ENCODE measurements at regions not wholly inside any gene's neighbourhood (a gene's known extent, or its start where the extent isn't known, plus 50 kb on each side); places are given as distances from the start of the nearest gene placed in this dataset.

GRCh38 chr3:55294557-55294956, 192.5 kb downstream of the WNT5A start:
- no peak overlapping the region for H3K27ac ChIP-seq (ENCODE audit: control insufficient read depth, insufficient read depth)
- ChIA-PET POLR2A (no interaction called here), SMC1A (ENCODE audit: uncharacterized antibody, unreplicated experiment) (interaction anchor here (0.6 kb wide), 1 partner anchor 191 kb away, joined by 3 read pairs; no protein-coding TSS in a partner anchor), CTCF (no interaction called here), RAD21 (ENCODE audit: unreplicated experiment) (no interaction called here)
- H2AFZ ChIP-seq (ENCODE audit: control insufficient read depth, low read depth, low read length) = no peak overlapping the region
- BruUV-seq (replicated peaks) = no TSS peak
- intact Hi-C loops (cut with micrococcal nuclease; ENCODE audit: unreplicated experiment) = no loop called here
- no peaks in the 10 kb centered on the region for H3K79me2 ChIP-seq (ENCODE audit: control insufficient read depth, insufficient read depth, low read length)
- H3K4me3 ChIP-seq = no peak overlapping the region
- no peaks in the 10 kb centered on the region for H3K9me3 ChIP-seq (replicated peaks; ENCODE audit: control insufficient read depth, insufficient read depth, low read length)
- no peaks in the 10 kb centered on the region for H3K4me1 ChIP-seq (ENCODE audit: control insufficient read depth, insufficient read depth, low read length)
- FAIRE-seq (no peak), ATAC-seq (no peak), DNase-seq (ENCODE audit: low read depth, low spot score) (no peak)
- no peak overlapping the region for H3K9ac ChIP-seq (ENCODE audit: control insufficient read depth, insufficient read depth, low read length)
- in situ Hi-C loops (cut with MboI) = no loop called here
- 36% methylated on average over 2 of the region's 2 CpGs for WGBS (ENCODE audit: insufficient coverage, insufficient replicate concordance, low lambda C conversion rate, missing lambda C conversion rate)
- no peaks in the 10 kb centered on the region for H3K36me3 ChIP-seq (ENCODE audit: control insufficient read depth in 2 of 2, insufficient read depth in 2 of 2, low read length in 1 of 2)
- H3K27me3 ChIP-seq (replicated peaks in 1 of 2; ENCODE audit: control insufficient read depth in 2 of 2, insufficient read depth in 2 of 2, low read length in 1 of 2) = no peaks in the 10 kb centered on the region; a peak in 1 of 4 replicates
- H4K20me1 ChIP-seq (ENCODE audit: control insufficient read depth, insufficient read depth) = no peaks in the 10 kb centered on the region; the same call in 1 of the 2 replicates
- no peak overlapping the region for H3K4me2 ChIP-seq (ENCODE audit: control insufficient read depth, insufficient read depth)
- no peak for TF ChIP-seq POLR2AphosphoS5 (IDR thresholded peaks at IDR 0.05; ENCODE audit: low read length)
- no peak for TF ChIP-seq NR2C1 (IDR thresholded peaks at IDR 0.05)
- no peak for TF ChIP-seq NFYA (IDR thresholded peaks at IDR 0.05; ENCODE audit: borderline replicate concordance, low read depth, low read length)
- no peak for TF ChIP-seq NKRF (conservative IDR thresholded peaks at IDR 0.05)
- no peak for TF ChIP-seq FOXM1 (IDR thresholded peaks at IDR 0.05; ENCODE audit: low read depth, low read length)
- no peak for TF ChIP-seq CEBPZ (IDR thresholded peaks at IDR 0.05; ENCODE audit: low read depth, low read length)
- TF ChIP-seq SKIL (IDR thresholded peaks at IDR 0.05; ENCODE audit: low read depth, poor library complexity, severe bottlenecking) = no peak
- TF ChIP-seq KLF5 (IDR thresholded peaks at IDR 0.05; ENCODE audit: partially characterized antibody) = no peak
- TF ChIP-seq, protein P1, sequence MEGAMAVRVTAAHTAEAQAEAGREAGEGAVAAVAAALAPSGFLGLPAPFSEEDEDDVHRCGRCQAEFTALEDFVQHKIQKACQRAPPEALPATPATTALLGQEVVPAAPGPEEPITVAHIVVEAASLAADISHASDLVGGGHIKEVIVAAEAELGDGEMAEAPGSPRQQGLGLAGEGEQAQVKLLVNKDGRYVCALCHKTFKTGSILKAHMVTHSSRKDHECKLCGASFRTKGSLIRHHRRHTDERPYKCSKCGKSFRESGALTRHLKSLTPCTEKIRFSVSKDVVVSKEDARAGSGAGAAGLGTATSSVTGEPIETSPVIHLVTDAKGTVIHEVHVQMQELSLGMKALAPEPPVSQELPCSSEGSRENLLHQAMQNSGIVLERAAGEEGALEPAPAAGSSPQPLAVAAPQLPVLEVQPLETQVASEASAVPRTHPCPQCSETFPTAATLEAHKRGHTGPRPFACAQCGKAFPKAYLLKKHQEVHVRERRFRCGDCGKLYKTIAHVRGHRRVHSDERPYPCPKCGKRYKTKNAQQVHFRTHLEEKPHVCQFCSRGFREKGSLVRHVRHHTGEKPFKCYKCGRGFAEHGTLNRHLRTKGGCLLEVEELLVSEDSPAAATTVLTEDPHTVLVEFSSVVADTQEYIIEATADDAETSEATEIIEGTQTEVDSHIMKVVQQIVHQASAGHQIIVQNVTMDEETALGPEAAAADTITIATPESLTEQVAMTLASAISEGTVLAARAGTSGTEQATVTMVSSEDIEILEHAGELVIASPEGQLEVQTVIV (IDR thresholded peaks at IDR 0.05; ENCODE audit: borderline replicate concordance, partially characterized antibody) = no peak
- TF ChIP-seq, protein P2, sequence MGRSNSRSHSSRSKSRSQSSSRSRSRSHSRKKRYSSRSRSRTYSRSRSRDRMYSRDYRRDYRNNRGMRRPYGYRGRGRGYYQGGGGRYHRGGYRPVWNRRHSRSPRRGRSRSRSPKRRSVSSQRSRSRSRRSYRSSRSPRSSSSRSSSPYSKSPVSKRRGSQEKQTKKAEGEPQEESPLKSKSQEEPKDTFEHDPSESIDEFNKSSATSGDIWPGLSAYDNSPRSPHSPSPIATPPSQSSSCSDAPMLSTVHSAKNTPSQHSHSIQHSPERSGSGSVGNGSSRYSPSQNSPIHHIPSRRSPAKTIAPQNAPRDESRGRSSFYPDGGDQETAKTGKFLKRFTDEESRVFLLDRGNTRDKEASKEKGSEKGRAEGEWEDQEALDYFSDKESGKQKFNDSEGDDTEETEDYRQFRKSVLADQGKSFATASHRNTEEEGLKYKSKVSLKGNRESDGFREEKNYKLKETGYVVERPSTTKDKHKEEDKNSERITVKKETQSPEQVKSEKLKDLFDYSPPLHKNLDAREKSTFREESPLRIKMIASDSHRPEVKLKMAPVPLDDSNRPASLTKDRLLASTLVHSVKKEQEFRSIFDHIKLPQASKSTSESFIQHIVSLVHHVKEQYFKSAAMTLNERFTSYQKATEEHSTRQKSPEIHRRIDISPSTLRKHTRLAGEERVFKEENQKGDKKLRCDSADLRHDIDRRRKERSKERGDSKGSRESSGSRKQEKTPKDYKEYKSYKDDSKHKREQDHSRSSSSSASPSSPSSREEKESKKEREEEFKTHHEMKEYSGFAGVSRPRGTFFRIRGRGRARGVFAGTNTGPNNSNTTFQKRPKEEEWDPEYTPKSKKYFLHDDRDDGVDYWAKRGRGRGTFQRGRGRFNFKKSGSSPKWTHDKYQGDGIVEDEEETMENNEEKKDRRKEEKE (IDR thresholded peaks at IDR 0.05) = no peak
- no peak for TF ChIP-seq ESRRA (IDR thresholded peaks at IDR 0.05; ENCODE audit: low read length)

All from GM12878 (cell line).